ENCODE measurements at regions not wholly inside any gene's neighbourhood (a gene's known extent, or its start where the extent isn't known, plus 50 kb on each side); places are given as distances from the start of the nearest gene placed in this dataset.

- Mint-ChIP-seq H3K36me3 (ENCODE audit: insufficient read depth in 1 of 3, low read depth in 3 of 3) (no peaks in the 10 kb centered on the region), H3K27ac (no peak overlapping the region), H3K4me3 (no peak overlapping the region), H3K9me3 (peaks cover 11 to 17% of the 10 kb centered on the region in 2 experiments; a peak in 4 of 5 replicates), H3K27me3 (ENCODE audit: low read depth) (no peaks in the 10 kb centered on the region), H3K4me1 (no peaks in the 10 kb centered on the region)
- Histone ChIP-seq H3K18ac (ENCODE audit: insufficient read length, low read depth, low read length) (no peak overlapping the region), H2AFZ (ENCODE audit: low read length) (no peak overlapping the region), H2BK20ac (ENCODE audit: low read depth, low read length, poor library complexity, severe bottlenecking) (no peak overlapping the region), H4K91ac (ENCODE audit: insufficient read length, low read depth, low read length) (no peak overlapping the region), H4K20me1 (ENCODE audit: control insufficient read depth, insufficient read depth, insufficient read length) (no peaks in the 10 kb centered on the region), H3K23me2 (ENCODE audit: insufficient read length, low read depth, low read length, poor library complexity, severe bottlenecking) (no peaks in the 10 kb centered on the region), H2BK12ac (ENCODE audit: insufficient read length, low read depth, low read length) (no peak overlapping the region), H3T11ph (ENCODE audit: low read length) (no peak overlapping the region), H2BK5ac (ENCODE audit: insufficient read length, low read length) (no peak overlapping the region), H4K5ac (ENCODE audit: insufficient read length, low read depth, low read length) (no peak overlapping the region), H3K14ac (ENCODE audit: insufficient read depth, low read length) (no peak overlapping the region), H4K8ac (replicated peaks; ENCODE audit: insufficient read length, low read depth, low read length) (no peak overlapping the region), H3K23ac (ENCODE audit: insufficient read length, low read depth, low read length) (no peak overlapping the region), H3K9ac (ENCODE audit: extremely low read depth, insufficient read length, low read length) (no peak overlapping the region), H3K4me1 (ENCODE audit: insufficient read depth, low read length) (no peaks in the 10 kb centered on the region), H2AK5ac (ENCODE audit: insufficient read length, low read length) (no peak overlapping the region), H3K9me3 (ENCODE audit: control insufficient read depth, low read depth, low read length) (no peaks in the 10 kb centered on the region), H2BK120ac (ENCODE audit: low read depth, low read length, poor library complexity, severe bottlenecking) (no peak overlapping the region), H3K4ac (ENCODE audit: low read depth, low read length) (no peak overlapping the region), H3K56ac (ENCODE audit: insufficient read length, low read depth, low read length) (no peak overlapping the region), H3K4me2 (ENCODE audit: insufficient read depth, insufficient read length, low read length) (no peak overlapping the region), H3K79me2 (ENCODE audit: insufficient read depth, low read length) (no peaks in the 10 kb centered on the region), H3K27ac (ENCODE audit: insufficient read length, low read depth, low read length) (no peak overlapping the region), H3K79me1 (ENCODE audit: insufficient read depth, low read depth, low read length, poor library complexity, severe bottlenecking) (no peaks in the 10 kb centered on the region), H3K27me3 (ENCODE audit: insufficient read depth, low read length) (no peaks in the 10 kb centered on the region), H2BK15ac (ENCODE audit: low read depth, low read length) (no peak overlapping the region)
- TF ChIP-seq CTCF (conservative IDR thresholded peaks at IDR 0.05) = no peak
- DNase-seq = no peak
- no CpG with 5 or more reads among the region's 1 CpG for WGBS (ENCODE audit: extremely low coverage, insufficient read length, low lambda C conversion rate)
Observed at GRCh38 chr2:185239491-185239890, 499.1 kb upstream of the FSIP2 start.

Data from H9 (cell line).